ENCODE measurements at regions not wholly inside any gene's neighbourhood (a gene's known extent, or its start where the extent isn't known, plus 50 kb on each side); places are given as distances from the start of the nearest gene placed in this dataset.

GRCh38 chr1:5349526-5349925, 642.7 kb downstream of the NPHP4 start:
- no peak overlapping the region for H3K27ac Mint-ChIP-seq (ENCODE audit: unreplicated experiment)
- POLR2A ChIA-PET: no interaction called here
- BruUV-seq (replicated peaks): no TSS peak
- H3K4me3 Mint-ChIP-seq (ENCODE audit: unreplicated experiment): no peak overlapping the region
- no peaks in the 10 kb centered on the region for H3K27me3 ChIP-seq (replicated peaks; ENCODE audit: control insufficient read depth, insufficient read depth, low read length)
- intact Hi-C loops (cut with micrococcal nuclease; ENCODE audit: unreplicated experiment): no loop called here
- TF ChIP-seq CTCF (IDR thresholded peaks at IDR 0.05; ENCODE audit: insufficient read depth in 1 of 2, low read depth in 1 of 2, low read length in 1 of 2, severe bottlenecking in 1 of 2, unreplicated experiment in 1 of 2): no peak
- CTCF ChIA-PET: no interaction called here
- no peaks in the 10 kb centered on the region for H3K4me1 ChIP-seq
- peaks cover 18% of the 10 kb centered on the region for H3K9me3 Mint-ChIP-seq (ENCODE audit: unreplicated experiment)
- H3K4me3 ChIP-seq (ENCODE audit: low read depth, low read length): no peak overlapping the region
- no peaks in the 10 kb centered on the region for H3K36me3 ChIP-seq (ENCODE audit: control insufficient read depth, insufficient read depth, low read length)
- no peak for DNase-seq
- no peaks in the 10 kb centered on the region for H3K9me3 ChIP-seq
- H3K36me3 Mint-ChIP-seq (ENCODE audit: insufficient read depth, unreplicated experiment): no peaks in the 10 kb centered on the region
- H3K4me1 Mint-ChIP-seq (ENCODE audit: low read depth, unreplicated experiment): no peaks in the 10 kb centered on the region
- no peaks in the 10 kb centered on the region for H3K27me3 Mint-ChIP-seq (ENCODE audit: insufficient read depth, unreplicated experiment)

DNA sequence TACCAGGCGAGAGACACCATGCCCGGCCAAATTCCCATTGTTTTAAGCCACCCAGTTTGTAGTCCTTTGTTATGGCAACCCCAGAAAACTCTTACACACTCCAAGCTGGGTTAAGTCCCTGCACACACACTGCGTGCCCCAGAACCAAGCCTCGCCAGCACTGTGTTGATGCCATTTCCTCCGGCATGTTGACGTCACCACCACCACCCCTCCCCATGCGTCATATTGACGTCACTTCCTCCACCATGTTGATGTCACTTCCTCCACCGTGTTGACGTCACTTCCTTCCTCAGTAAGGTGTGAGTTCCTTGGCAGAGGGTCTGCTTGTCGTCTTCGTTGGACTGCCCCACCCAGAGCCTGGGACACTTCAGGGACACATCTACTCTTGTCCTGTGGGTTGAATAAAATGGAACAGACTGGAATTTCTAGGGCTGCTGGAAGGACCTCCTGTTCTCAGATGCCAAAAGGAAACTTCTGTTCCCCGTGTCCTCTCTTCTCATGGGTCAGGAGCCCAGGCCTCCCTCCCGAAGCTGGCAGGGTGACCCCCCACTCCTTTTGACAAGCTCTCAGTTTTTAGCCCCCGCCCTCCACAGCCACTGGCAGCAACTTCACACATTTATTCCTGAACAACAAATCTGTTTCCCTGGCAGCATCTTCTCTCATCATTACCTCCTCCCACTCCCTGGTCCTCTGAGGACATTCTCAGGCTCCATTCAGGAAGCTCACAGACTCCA, 643.3 kb downstream of the NPHP4 start:
- no peak overlapping the region for H3K4me3 Mint-ChIP-seq (ENCODE audit: unreplicated experiment)
- no peaks in the 10 kb centered on the region for H3K27me3 Mint-ChIP-seq (ENCODE audit: insufficient read depth, unreplicated experiment)
- no peaks in the 10 kb centered on the region for H3K4me1 Mint-ChIP-seq (ENCODE audit: low read depth, unreplicated experiment)
- BruUV-seq (replicated peaks): no TSS peak
- Histone ChIP-seq H3K4me3 (ENCODE audit: low read depth, low read length) (no peak overlapping the region), H3K27me3 (replicated peaks; ENCODE audit: control insufficient read depth, insufficient read depth, low read length) (no peaks in the 10 kb centered on the region), H3K9me3 (no peaks in the 10 kb centered on the region), H3K4me1 (no peaks in the 10 kb centered on the region), H3K36me3 (ENCODE audit: control insufficient read depth, insufficient read depth, low read length) (no peaks in the 10 kb centered on the region)
- POLR2A ChIA-PET: no interaction called here
- CTCF ChIA-PET: no interaction called here
- TF ChIP-seq CTCF (IDR thresholded peaks at IDR 0.05; ENCODE audit: insufficient read depth in 1 of 2, low read depth in 1 of 2, low read length in 1 of 2, severe bottlenecking in 1 of 2, unreplicated experiment in 1 of 2): no peak
- no peaks in the 10 kb centered on the region for H3K36me3 Mint-ChIP-seq (ENCODE audit: insufficient read depth, unreplicated experiment)
- intact Hi-C loops (cut with micrococcal nuclease; ENCODE audit: unreplicated experiment): no loop called here
- no peak for DNase-seq
- H3K9me3 Mint-ChIP-seq (ENCODE audit: unreplicated experiment): peaks cover 14% of the 10 kb centered on the region
- no peak overlapping the region for H3K27ac Mint-ChIP-seq (ENCODE audit: unreplicated experiment)

DNA sequence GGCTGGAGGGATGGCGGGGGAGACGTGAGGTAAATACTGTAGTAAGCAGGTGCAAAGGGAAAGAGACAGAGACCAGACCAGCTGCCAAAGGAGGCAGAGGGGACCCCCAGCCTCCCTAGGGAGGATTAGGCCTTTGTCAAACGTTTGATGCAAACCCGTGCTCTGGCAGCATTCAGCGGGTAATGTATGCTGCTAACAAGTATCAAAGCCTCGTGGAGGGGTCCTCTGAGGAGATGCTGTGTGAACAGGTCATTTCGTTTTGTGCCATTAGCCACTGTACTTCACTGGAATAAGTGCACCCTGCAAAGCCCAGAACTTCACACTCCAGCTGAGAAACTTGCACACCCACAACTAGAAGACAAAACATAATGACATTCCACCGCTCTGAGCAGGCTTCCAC, 644.5 kb downstream of the NPHP4 start:
- no peak for TF ChIP-seq CTCF (IDR thresholded peaks at IDR 0.05; ENCODE audit: insufficient read depth in 1 of 2, low read depth in 1 of 2, low read length in 1 of 2, severe bottlenecking in 1 of 2, unreplicated experiment in 1 of 2)
- Histone ChIP-seq H3K9me3 (no peaks in the 10 kb centered on the region), H3K4me1 (no peaks in the 10 kb centered on the region), H3K27me3 (replicated peaks; ENCODE audit: control insufficient read depth, insufficient read depth, low read length) (no peaks in the 10 kb centered on the region), H3K4me3 (ENCODE audit: low read depth, low read length) (no peak overlapping the region), H3K36me3 (ENCODE audit: control insufficient read depth, insufficient read depth, low read length) (no peaks in the 10 kb centered on the region)
- Mint-ChIP-seq H3K4me1 (ENCODE audit: low read depth, unreplicated experiment) (no peaks in the 10 kb centered on the region), H3K9me3 (ENCODE audit: unreplicated experiment) (peaks cover 14% of the 10 kb centered on the region), H3K36me3 (ENCODE audit: insufficient read depth, unreplicated experiment) (no peaks in the 10 kb centered on the region), H3K4me3 (ENCODE audit: unreplicated experiment) (no peak overlapping the region), H3K27ac (ENCODE audit: unreplicated experiment) (no peak overlapping the region), H3K27me3 (ENCODE audit: insufficient read depth, unreplicated experiment) (no peaks in the 10 kb centered on the region)
- BruUV-seq (replicated peaks): no TSS peak
- intact Hi-C loops (cut with micrococcal nuclease; ENCODE audit: unreplicated experiment): no loop called here
- ChIA-PET CTCF (no interaction called here), POLR2A (no interaction called here)
- no peak for DNase-seq

Measured in Caco-2 (cell line).